RWPE1 (cell line): ENCODE measurements at regions not wholly inside any gene's neighbourhood (a gene's known extent, or its start where the extent isn't known, plus 50 kb on each side); places are given as distances from the start of the nearest gene placed in this dataset.
"Not testable (repeated sequence)": the region's sequence is repeated elsewhere in the genome, so short reads cannot be mapped to it uniquely, and the experiment has no call there.

Experiments used
- CTCF ChIA-PET: fragments of 350-600 bp; sonication (Branson Sonifier 250); formaldehyde crosslinking; extraction: SDS; loops from one replicate; lab custom pipeline; 2021; lab: Yijun Ruan, JAX
- POLR2A ChIA-PET: fragments of 400-600 bp; formaldehyde crosslinking; extraction: SDS; loops from one replicate; lab custom pipeline; 2020; ENCODE audit warnings: antibody characterized with exemption; ENCODE audit not compliant: low non-redundant PET; lab: Yijun Ruan, JAX
- DNase-seq: peaks from one replicate; pipeline ENCODE4 v3.0.0; 2012; ENCODE audit warnings: low spot score
- H3K27ac ChIP-seq: fragments of 450-650 bp; 2 replicates; pipeline ENCODE4 v1.5.1; 2017
- CTCF ChIP-seq: fragments of 450-650 bp; conservative IDR thresholded peaks from 2 replicates; pipeline ENCODE4 v1.5.1; 2017; ENCODE audit warnings: low read depth, mild to moderate bottlenecking

GRCh38 chr2:182548031-182548950 is 121.5 kb upstream of the PDE1A start:
- DNase-seq, result no peak
- H3K27ac ChIP-seq, result no peak overlapping the region
- CTCF ChIA-PET, result no interaction called here
- POLR2A ChIA-PET, result no interaction called here
- TF ChIP-seq CTCF, result no peak

GRCh38 chr2:182550234-182550633 is 123.4 kb upstream of the PDE1A start:
- TF ChIP-seq CTCF, result no peak
- ChIA-PET POLR2A (no interaction called here), CTCF (no interaction called here)
- H3K27ac ChIP-seq, result no peak overlapping the region
- no peak for DNase-seq

GRCh38 chr2:182552232-182552631 is 125.4 kb upstream of the PDE1A start:
- CTCF ChIA-PET, POLR2A ChIA-PET, H3K27ac ChIP-seq, DNase-seq: not testable (repeated sequence)

GRCh38 chr2:182552785-182553184 is 125.9 kb upstream of the PDE1A start:
- H3K27ac ChIP-seq, CTCF ChIA-PET, POLR2A ChIA-PET, DNase-seq: not testable (repeated sequence)

- no peak for TF ChIP-seq CTCF
- H3K27ac ChIP-seq, result no peak overlapping the region
- ChIA-PET POLR2A (no interaction called here), CTCF (no interaction called here)
- DNase-seq, result no peak
Observed at GRCh38 chr2:182553483-182553882, 126.6 kb upstream of the PDE1A start.

GRCh38 chr2:182554950-182555349 is 128.1 kb upstream of the PDE1A start:
- H3K27ac ChIP-seq, result no peak overlapping the region
- no peak for TF ChIP-seq CTCF
- ChIA-PET POLR2A (no interaction called here), CTCF (no interaction called here)
- no peak for DNase-seq

- CTCF ChIA-PET, result interaction anchor here (0.6 to 0.7 kb wide), 3 partner anchors 85 to 1141 kb away, joined by 3 to 4 read pairs (median 3); no protein-coding TSS in a partner anchor
- POLR2A ChIA-PET, result no interaction called here
- no peak for TF ChIP-seq CTCF
- no peak overlapping the region for H3K27ac ChIP-seq
- DNase-seq, result no peak
Observed at GRCh38 chr2:182558564-182558963, 131.7 kb upstream of the PDE1A start.
